H1 (cell line): ENCODE measurements at regions not wholly inside any gene's neighbourhood (a gene's known extent, or its start where the extent isn't known, plus 50 kb on each side); places are given as distances from the start of the nearest gene placed in this dataset.

Experiments used
- CBX5 ChIP-seq: fragments of 300-800, 300-1000 bp; sonication (generic); IDR thresholded peaks from 2 replicates; pipeline ENCODE4 v1.7.1; 2016; ENCODE audit warnings: antibody characterized with exemption, low read length, low read depth
- CHD2 ChIP-seq: IDR thresholded peaks from 2 replicates; pipeline ENCODE4 v1.6.1; 2012; ENCODE audit warnings: low read length, improper control_type of control experiment
- RFX5 ChIP-seq: IDR thresholded peaks from 2 replicates; pipeline ENCODE4 v1.6.1; 2011; ENCODE audit warnings: low read depth, low read length, improper control_type of control experiment, borderline replicate concordance

DNA sequence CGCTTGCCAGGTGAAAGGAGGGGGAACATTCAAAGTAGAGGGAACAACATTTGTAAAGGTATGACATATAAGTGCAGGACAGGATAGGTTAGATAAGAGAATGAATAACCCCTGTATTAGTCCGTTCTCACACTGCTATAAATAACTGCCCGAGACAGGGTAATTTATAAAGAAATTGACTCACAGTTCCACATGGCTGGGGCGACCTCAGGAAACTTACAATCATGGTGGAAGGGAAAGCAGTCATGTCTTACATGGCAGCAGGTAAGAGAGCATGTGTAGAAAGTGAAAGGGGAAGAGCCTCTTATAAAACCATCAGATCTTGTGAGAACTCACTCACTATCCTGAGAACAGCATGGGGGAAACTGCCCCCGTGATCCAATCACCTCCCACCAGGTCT is 223.8 kb downstream of the SOX9 start:
- no peak for TF ChIP-seq CBX5
- TF ChIP-seq CHD2, result no peak
- no peak for TF ChIP-seq RFX5
